Type B pancreatic cell (in vitro differentiated cells): ENCODE measurements at regions not wholly inside any gene's neighbourhood (a gene's known extent, or its start where the extent isn't known, plus 50 kb on each side); places are given as distances from the start of the nearest gene placed in this dataset.
"Not testable (repeated sequence)": the region's sequence is repeated elsewhere in the genome, so short reads cannot be mapped to it uniquely, and the experiment has no call there.

Experiments used
- DNase-seq: peaks from one replicate; pipeline ENCODE4 v3.0.0; 2021; ENCODE audit warnings: mixed read lengths; ENCODE audit not compliant: unreplicated experiment; ENCODE audit errors: extremely low spot score
- H3K27ac Mint-ChIP-seq: 2 replicates; pipeline ENCODE4 v1.8.0; 2021; ENCODE audit warnings: mild to moderate bottlenecking, mixed read lengths
- H3K27me3 Mint-ChIP-seq: 2 replicates; pipeline ENCODE4 v1.8.0; 2021; ENCODE audit warnings: mixed read lengths
- H3K36me3 Mint-ChIP-seq: 2 replicates; pipeline ENCODE4 v1.8.0; 2021; ENCODE audit warnings: mixed read lengths
- H3K4me1 Mint-ChIP-seq: one replicate; pipeline ENCODE4 v1.8.0; 2021; ENCODE audit warnings: mixed read lengths; ENCODE audit not compliant: unreplicated experiment
- H3K4me3 Mint-ChIP-seq: 2 replicates; pipeline ENCODE4 v1.8.0; 2021; ENCODE audit warnings: mild to moderate bottlenecking, mixed read lengths
- H3K9me3 Mint-ChIP-seq: 2 replicates; pipeline ENCODE4 v1.8.0; 2021; ENCODE audit warnings: mixed read lengths
- CTCF ChIP-seq: fragments of 200-600 bp; sonication (generic); conservative IDR thresholded peaks from 2 replicates; pipeline ENCODE4 v1.5.0; 2021; ENCODE audit warnings: antibody characterized with exemption, mild to moderate bottlenecking

GRCh38 chr6:168190646-168191443 lies 111.8 kb upstream of the FRMD1 start:
- H3K4me1 Mint-ChIP-seq = peaks cover 23% of the 10 kb centered on the region
- H3K36me3 Mint-ChIP-seq = no peaks in the 10 kb centered on the region
- peak overlapping the region; percentile 56 for H3K27ac Mint-ChIP-seq
- H3K27me3 Mint-ChIP-seq = peaks cover 15% of the 10 kb centered on the region
- H3K4me3 Mint-ChIP-seq = no peak overlapping the region
- peaks cover 10% of the 10 kb centered on the region for H3K9me3 Mint-ChIP-seq
- no peak for TF ChIP-seq CTCF
- DNase-seq = peak; percentile 62

GRCh38 chr6:168190014-168190405 lies 111.0 kb upstream of the FRMD1 start:
- TF ChIP-seq CTCF = no peak
- Mint-ChIP-seq H3K36me3 (no peaks in the 10 kb centered on the region), H3K27me3 (peaks cover 11% of the 10 kb centered on the region), H3K27ac (no peak overlapping the region), H3K4me3 (no peak overlapping the region), H3K4me1 (peaks cover 17% of the 10 kb centered on the region), H3K9me3 (peaks cover 5% of the 10 kb centered on the region)
- peak; percentile 49 for DNase-seq

- no peak overlapping the region for H3K27ac Mint-ChIP-seq
- peaks cover 5% of the 10 kb centered on the region for H3K9me3 Mint-ChIP-seq
- no peak overlapping the region for H3K4me3 Mint-ChIP-seq
- H3K4me1 Mint-ChIP-seq = peaks cover 13% of the 10 kb centered on the region
- peaks cover 7% of the 10 kb centered on the region for H3K27me3 Mint-ChIP-seq
- peak; percentile 62 for DNase-seq
- no peak for TF ChIP-seq CTCF
- H3K36me3 Mint-ChIP-seq = no peaks in the 10 kb centered on the region
Measured at GRCh38 chr6:168189200-168190013, 110.4 kb upstream of the FRMD1 start.

GRCh38 chr6:168188369-168189199 lies 109.6 kb upstream of the FRMD1 start:
- H3K4me3 Mint-ChIP-seq = no peak overlapping the region
- peak; percentile 64 for DNase-seq
- H3K27me3 Mint-ChIP-seq = peaks cover 7% of the 10 kb centered on the region
- no peak for TF ChIP-seq CTCF
- H3K36me3 Mint-ChIP-seq = no peaks in the 10 kb centered on the region
- H3K27ac Mint-ChIP-seq = no peak overlapping the region
- peaks cover 5% of the 10 kb centered on the region for H3K9me3 Mint-ChIP-seq
- peaks cover 13% of the 10 kb centered on the region for H3K4me1 Mint-ChIP-seq

- TF ChIP-seq CTCF = no peak
- Mint-ChIP-seq H3K4me1 (peaks cover 4% of the 10 kb centered on the region), H3K9me3 (peaks cover 5% of the 10 kb centered on the region), H3K36me3 (no peaks in the 10 kb centered on the region), H3K27me3 (peaks cover 5% of the 10 kb centered on the region), H3K27ac (no peak overlapping the region), H3K4me3 (no peak overlapping the region)
- no peak for DNase-seq
Measured at GRCh38 chr6:168186438-168186837, 107.4 kb upstream of the FRMD1 start.

- H3K9me3 Mint-ChIP-seq, H3K36me3 Mint-ChIP-seq, H3K27me3 Mint-ChIP-seq, DNase-seq, H3K4me3 Mint-ChIP-seq, H3K27ac Mint-ChIP-seq, H3K4me1 Mint-ChIP-seq: not testable (repeated sequence)
Measured at GRCh38 chr6:168186018-168186417, 107.0 kb upstream of the FRMD1 start.
